ENCODE measurements at regions not wholly inside any gene's neighbourhood (a gene's known extent, or its start where the extent isn't known, plus 50 kb on each side); places are given as distances from the start of the nearest gene placed in this dataset.

DNA sequence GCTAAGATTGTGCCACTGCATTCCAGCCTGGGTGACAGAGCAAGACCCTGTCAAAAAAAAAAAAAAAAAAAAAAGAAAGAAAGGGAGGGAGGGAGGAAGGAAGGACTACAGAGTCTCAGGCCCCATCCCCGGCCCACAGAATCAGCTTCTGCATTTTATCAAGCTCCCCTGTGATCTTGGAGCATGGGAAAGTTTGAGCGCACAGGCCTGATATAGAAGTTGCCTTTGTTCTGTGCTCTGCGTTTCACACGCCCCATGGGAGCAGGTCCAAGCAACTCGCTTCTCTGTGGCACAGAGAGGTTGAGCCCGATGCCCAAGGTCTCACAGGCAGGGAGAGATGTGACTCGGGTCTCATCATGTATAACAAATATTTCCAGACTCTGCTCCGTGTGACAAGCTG lies 101.8 kb downstream of the PHETA1 start:
- ChIA-PET POLR2A (no interaction called here), CTCF (interaction anchor here (0.6 to 13.0 kb wide), 11 partner anchors 12 to 379 kb away, joined by 3 to 112 read pairs (median 4); no protein-coding TSS in a partner anchor)
- Histone ChIP-seq H3K4me1 (peaks cover 8% of the 10 kb centered on the region; the same call in 1 of the 3 replicates), H3K4me3 (no peak overlapping the region), H3K9me3 (no peaks in the 10 kb centered on the region), H3K27ac (no peak overlapping the region), H3K4me2 (no peak overlapping the region)
- FAIRE-seq (no peak), ATAC-seq (no peak), DNase-seq (ENCODE audit: low read depth in 1 of 2, low spot score in 1 of 2) (no peak)
- WGBS (ENCODE audit: missing lambda C conversion rate): 51% methylated on average over 8 of the region's 8 CpGs
- TF ChIP-seq NR3C1 (IDR thresholded peaks at IDR 0.05): no peak
- no peak for TF ChIP-seq EHF (CRISPR knock-in tag; IDR thresholded peaks at IDR 0.05)
- no peak for TF ChIP-seq NPAS2 (CRISPR knock-in tag; IDR thresholded peaks at IDR 0.05; ENCODE audit: borderline replicate concordance)
- no peak for TF ChIP-seq CBX8 (IDR thresholded peaks at IDR 0.05)
- TF ChIP-seq SMC3 (IDR thresholded peaks at IDR 0.05): no peak
- TF ChIP-seq RCOR1 (IDR thresholded peaks at IDR 0.05; ENCODE audit: low read depth, low read length): no peak
- no peak for TF ChIP-seq FOSL2 (IDR thresholded peaks at IDR 0.05)
- no peak for TF ChIP-seq FOSL2 (CRISPR knock-in tag; IDR thresholded peaks at IDR 0.05)
- TF ChIP-seq RAD21 (conservative IDR thresholded peaks at IDR 0.05 in 1 of 2, IDR thresholded peaks at IDR 0.05 in 1 of 2): no peak
- no peak for TF ChIP-seq POLR2AphosphoS2 (conservative IDR thresholded peaks at IDR 0.05; ENCODE audit: low read length)
- no peak for TF ChIP-seq CEBPB (IDR thresholded peaks at IDR 0.05)
- TF ChIP-seq GATA3 (IDR thresholded peaks at IDR 0.05; ENCODE audit: borderline replicate concordance): no peak
- no peak for TF ChIP-seq SREBF2 (IDR thresholded peaks at IDR 0.05)
- TF ChIP-seq, protein P1, sequence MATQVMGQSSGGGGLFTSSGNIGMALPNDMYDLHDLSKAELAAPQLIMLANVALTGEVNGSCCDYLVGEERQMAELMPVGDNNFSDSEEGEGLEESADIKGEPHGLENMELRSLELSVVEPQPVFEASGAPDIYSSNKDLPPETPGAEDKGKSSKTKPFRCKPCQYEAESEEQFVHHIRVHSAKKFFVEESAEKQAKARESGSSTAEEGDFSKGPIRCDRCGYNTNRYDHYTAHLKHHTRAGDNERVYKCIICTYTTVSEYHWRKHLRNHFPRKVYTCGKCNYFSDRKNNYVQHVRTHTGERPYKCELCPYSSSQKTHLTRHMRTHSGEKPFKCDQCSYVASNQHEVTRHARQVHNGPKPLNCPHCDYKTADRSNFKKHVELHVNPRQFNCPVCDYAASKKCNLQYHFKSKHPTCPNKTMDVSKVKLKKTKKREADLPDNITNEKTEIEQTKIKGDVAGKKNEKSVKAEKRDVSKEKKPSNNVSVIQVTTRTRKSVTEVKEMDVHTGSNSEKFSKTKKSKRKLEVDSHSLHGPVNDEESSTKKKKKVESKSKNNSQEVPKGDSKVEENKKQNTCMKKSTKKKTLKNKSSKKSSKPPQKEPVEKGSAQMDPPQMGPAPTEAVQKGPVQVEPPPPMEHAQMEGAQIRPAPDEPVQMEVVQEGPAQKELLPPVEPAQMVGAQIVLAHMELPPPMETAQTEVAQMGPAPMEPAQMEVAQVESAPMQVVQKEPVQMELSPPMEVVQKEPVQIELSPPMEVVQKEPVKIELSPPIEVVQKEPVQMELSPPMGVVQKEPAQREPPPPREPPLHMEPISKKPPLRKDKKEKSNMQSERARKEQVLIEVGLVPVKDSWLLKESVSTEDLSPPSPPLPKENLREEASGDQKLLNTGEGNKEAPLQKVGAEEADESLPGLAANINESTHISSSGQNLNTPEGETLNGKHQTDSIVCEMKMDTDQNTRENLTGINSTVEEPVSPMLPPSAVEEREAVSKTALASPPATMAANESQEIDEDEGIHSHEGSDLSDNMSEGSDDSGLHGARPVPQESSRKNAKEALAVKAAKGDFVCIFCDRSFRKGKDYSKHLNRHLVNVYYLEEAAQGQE (IDR thresholded peaks at IDR 0.05): no peak
- no peak for TF ChIP-seq MAFK (IDR thresholded peaks at IDR 0.05; ENCODE audit: partially characterized antibody)
- no peak for TF ChIP-seq TFCP2L1 (CRISPR knock-in tag; IDR thresholded peaks at IDR 0.05)
- TF ChIP-seq CBX2 (IDR thresholded peaks at IDR 0.05; ENCODE audit: borderline replicate concordance, low read depth): no peak
- no peak for TF ChIP-seq KDM5A (IDR thresholded peaks at IDR 0.05)
- TF ChIP-seq, protein P2, sequence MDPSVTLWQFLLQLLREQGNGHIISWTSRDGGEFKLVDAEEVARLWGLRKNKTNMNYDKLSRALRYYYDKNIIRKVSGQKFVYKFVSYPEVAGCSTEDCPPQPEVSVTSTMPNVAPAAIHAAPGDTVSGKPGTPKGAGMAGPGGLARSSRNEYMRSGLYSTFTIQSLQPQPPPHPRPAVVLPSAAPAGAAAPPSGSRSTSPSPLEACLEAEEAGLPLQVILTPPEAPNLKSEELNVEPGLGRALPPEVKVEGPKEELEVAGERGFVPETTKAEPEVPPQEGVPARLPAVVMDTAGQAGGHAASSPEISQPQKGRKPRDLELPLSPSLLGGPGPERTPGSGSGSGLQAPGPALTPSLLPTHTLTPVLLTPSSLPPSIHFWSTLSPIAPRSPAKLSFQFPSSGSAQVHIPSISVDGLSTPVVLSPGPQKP (IDR thresholded peaks at IDR 0.05; ENCODE audit: low read depth, low read length): no peak
- TF ChIP-seq KDM1A (IDR thresholded peaks at IDR 0.05; ENCODE audit: low read depth): no peak

DNA sequence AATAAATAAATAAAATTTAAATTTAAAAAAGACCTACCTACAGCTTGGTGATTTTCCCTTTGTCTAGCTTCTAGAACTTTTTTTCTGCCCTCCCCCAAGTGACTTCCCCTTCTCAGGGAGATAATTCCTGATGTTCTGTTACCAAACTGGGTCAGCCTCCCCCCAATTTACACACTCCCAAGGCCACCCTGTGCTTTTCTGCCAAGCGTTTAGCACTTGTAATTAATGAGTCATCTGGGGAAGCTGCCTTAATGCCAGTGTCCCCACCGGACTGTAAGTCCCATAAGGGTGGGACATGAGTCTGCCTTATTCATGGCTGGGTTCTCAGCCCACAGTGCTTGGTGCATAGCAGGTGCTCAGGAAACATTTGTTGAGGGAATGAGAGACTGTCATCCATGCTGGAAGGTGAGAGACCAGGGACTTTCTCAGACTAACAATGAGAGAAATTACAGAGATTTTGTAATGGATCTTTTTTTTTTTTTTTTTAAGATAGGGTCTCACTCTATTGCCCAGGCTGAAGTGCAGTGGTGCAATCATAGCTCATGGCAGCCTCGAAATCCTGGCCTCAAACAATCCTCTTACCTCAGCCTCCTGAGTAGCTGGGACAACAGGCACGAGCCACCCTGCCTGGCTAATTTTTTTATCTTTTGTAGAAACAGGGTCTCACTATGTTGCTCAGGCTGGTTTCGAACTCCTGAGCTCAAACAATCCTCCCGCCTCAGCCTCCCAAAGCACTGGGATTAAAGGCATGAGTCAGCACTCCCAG lies 106.8 kb downstream of the PHETA1 start:
- ATAC-seq (no peak), FAIRE-seq (no peak), DNase-seq (ENCODE audit: low read depth in 1 of 2, low spot score in 1 of 2) (no peak)
- CTCF ChIA-PET: interaction anchor here (2.1 to 10.5 kb wide), 2 partner anchors 13 to 239 kb away, joined by 8 to 60 read pairs; no protein-coding TSS in a partner anchor
- no peaks in the 10 kb centered on the region for H3K9me3 ChIP-seq
- 41% methylated on average over 6 of the region's 6 CpGs for WGBS (ENCODE audit: missing lambda C conversion rate)
- H3K4me3 ChIP-seq: no peak overlapping the region
- no peak overlapping the region for H3K4me2 ChIP-seq
- TF ChIP-seq, protein P1 (IDR thresholded peaks at IDR 0.05): no peak
- TF ChIP-seq HEYL (CRISPR knock-in tag; IDR thresholded peaks at IDR 0.05) (no peak), NPAS2 (CRISPR knock-in tag; IDR thresholded peaks at IDR 0.05; ENCODE audit: borderline replicate concordance) (no peak), EHF (CRISPR knock-in tag; IDR thresholded peaks at IDR 0.05) (no peak), MYC (IDR thresholded peaks at IDR 0.05; ENCODE audit: borderline replicate concordance, low read length) (no peak), RAD21 (conservative IDR thresholded peaks at IDR 0.05 in 1 of 2, IDR thresholded peaks at IDR 0.05 in 1 of 2) (no peak), RCOR1 (IDR thresholded peaks at IDR 0.05; ENCODE audit: low read depth, low read length) (no peak), ZNF302 (CRISPR knock-in tag; IDR thresholded peaks at IDR 0.05) (no peak), NR3C1 (IDR thresholded peaks at IDR 0.05) (no peak)
- TF ChIP-seq, protein P3, sequence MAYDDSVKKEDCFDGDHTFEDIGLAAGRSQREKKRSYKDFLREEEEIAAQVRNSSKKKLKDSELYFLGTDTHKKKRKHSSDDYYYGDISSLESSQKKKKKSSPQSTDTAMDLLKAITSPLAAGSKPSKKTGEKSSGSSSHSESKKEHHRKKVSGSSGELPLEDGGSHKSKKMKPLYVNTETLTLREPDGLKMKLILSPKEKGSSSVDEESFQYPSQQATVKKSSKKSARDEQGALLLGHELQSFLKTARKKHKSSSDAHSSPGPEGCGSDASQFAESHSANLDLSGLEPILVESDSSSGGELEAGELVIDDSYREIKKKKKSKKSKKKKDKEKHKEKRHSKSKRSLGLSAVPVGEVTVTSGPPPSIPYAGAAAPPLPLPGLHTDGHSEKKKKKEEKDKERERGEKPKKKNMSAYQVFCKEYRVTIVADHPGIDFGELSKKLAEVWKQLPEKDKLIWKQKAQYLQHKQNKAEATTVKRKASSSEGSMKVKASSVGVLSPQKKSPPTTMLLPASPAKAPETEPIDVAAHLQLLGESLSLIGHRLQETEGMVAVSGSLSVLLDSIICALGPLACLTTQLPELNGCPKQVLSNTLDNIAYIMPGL (CRISPR knock-in tag; IDR thresholded peaks at IDR 0.05; ENCODE audit: borderline replicate concordance): no peak
- TF ChIP-seq, protein P4, sequence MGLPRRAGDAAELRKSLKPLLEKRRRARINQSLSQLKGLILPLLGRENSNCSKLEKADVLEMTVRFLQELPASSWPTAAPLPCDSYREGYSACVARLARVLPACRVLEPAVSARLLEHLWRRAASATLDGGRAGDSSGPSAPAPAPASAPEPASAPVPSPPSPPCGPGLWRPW (IDR thresholded peaks at IDR 0.05): no peak
- no peak overlapping the region for H3K27ac ChIP-seq
- POLR2A ChIA-PET: no interaction called here
- H3K4me1 ChIP-seq: no peaks in the 10 kb centered on the region

Measured in A549 (cell line).